IPS-18a (cell line): ENCODE measurements at regions not wholly inside any gene's neighbourhood (a gene's known extent, or its start where the extent isn't known, plus 50 kb on each side); places are given as distances from the start of the nearest gene placed in this dataset.
"Not testable (repeated sequence)": the region's sequence is repeated elsewhere in the genome, so short reads cannot be mapped to it uniquely, and the experiment has no call there.

Experiments
- H3K27ac ChIP-seq: one replicate; pipeline ENCODE4 v1.5.1; 2013; ENCODE audit warnings: low read length
- H3K27me3 ChIP-seq: one replicate; pipeline ENCODE4 v1.6.1; 2013; ENCODE audit warnings: mild to moderate bottlenecking, low read length; ENCODE audit not compliant: control insufficient read depth, insufficient read depth
- H3K36me3 ChIP-seq: one replicate; pipeline ENCODE4 v1.6.1; 2013; ENCODE audit warnings: low read depth, low read length; ENCODE audit not compliant: control insufficient read depth
- H3K4me1 ChIP-seq: one replicate; pipeline ENCODE4 v1.6.1; 2013; ENCODE audit warnings: low read depth, low read length; ENCODE audit not compliant: control insufficient read depth
- H3K4me3 ChIP-seq: one replicate; pipeline ENCODE4 v1.5.1; 2013; ENCODE audit warnings: low read length
- H3K9ac ChIP-seq: one replicate; pipeline ENCODE4 v1.6.1; 2013; ENCODE audit warnings: mild to moderate bottlenecking, low read length, moderate library complexity
- H3K9me3 ChIP-seq: one replicate; pipeline ENCODE4 v1.6.1; 2013; ENCODE audit warnings: low read depth, low read length; ENCODE audit not compliant: control insufficient read depth

- Histone ChIP-seq H3K27ac (no peak overlapping the region), H3K9ac (no peak overlapping the region), H3K36me3 (no peaks in the 10 kb centered on the region), H3K4me3 (no peak overlapping the region), H3K27me3 (no peaks in the 10 kb centered on the region), H3K4me1 (peaks cover 25% of the 10 kb centered on the region), H3K9me3 (no peaks in the 10 kb centered on the region)
These were observed 746.9 kb downstream of the SLC4A3 start for GRCh38 chr2:220374282-220374681.

GRCh38 chr2:220377482-220378155 is 750.2 kb downstream of the SLC4A3 start:
- H3K4me3 ChIP-seq, result no peak overlapping the region
- H3K9me3 ChIP-seq, result no peaks in the 10 kb centered on the region
- peaks cover 25% of the 10 kb centered on the region for H3K4me1 ChIP-seq
- H3K36me3 ChIP-seq, result no peaks in the 10 kb centered on the region
- no peak overlapping the region for H3K9ac ChIP-seq
- no peaks in the 10 kb centered on the region for H3K27me3 ChIP-seq
- H3K27ac ChIP-seq, result no peak overlapping the region

GRCh38 chr2:220387758-220388157 is 760.3 kb downstream of the SLC4A3 start:
- not testable (repeated sequence) for H3K27ac ChIP-seq, H3K9me3 ChIP-seq, H3K9ac ChIP-seq, H3K36me3 ChIP-seq, H3K4me3 ChIP-seq, H3K4me1 ChIP-seq, H3K27me3 ChIP-seq

- Histone ChIP-seq H3K27ac (no peak overlapping the region), H3K9me3 (no peaks in the 10 kb centered on the region), H3K4me1 (no peaks in the 10 kb centered on the region), H3K4me3 (no peak overlapping the region), H3K27me3 (no peaks in the 10 kb centered on the region), H3K9ac (no peak overlapping the region), H3K36me3 (no peaks in the 10 kb centered on the region)
These were observed 766.3 kb downstream of the SLC4A3 start for GRCh38 chr2:220393711-220394110.

GRCh38 chr2:220394433-220394832 is 767.0 kb downstream of the SLC4A3 start:
- no peak overlapping the region for H3K4me3 ChIP-seq
- H3K4me1 ChIP-seq, result no peaks in the 10 kb centered on the region
- H3K27ac ChIP-seq, result no peak overlapping the region
- no peaks in the 10 kb centered on the region for H3K36me3 ChIP-seq
- H3K9ac ChIP-seq, result no peak overlapping the region
- H3K27me3 ChIP-seq, result no peaks in the 10 kb centered on the region
- no peaks in the 10 kb centered on the region for H3K9me3 ChIP-seq

GRCh38 chr2:220396287-220396686 is 768.9 kb downstream of the SLC4A3 start:
- Histone ChIP-seq H3K4me3 (no peak overlapping the region), H3K36me3 (no peaks in the 10 kb centered on the region), H3K27me3 (no peaks in the 10 kb centered on the region), H3K9ac (no peak overlapping the region), H3K4me1 (no peaks in the 10 kb centered on the region), H3K27ac (no peak overlapping the region), H3K9me3 (no peaks in the 10 kb centered on the region)

- no peaks in the 10 kb centered on the region for H3K9me3 ChIP-seq
- H3K36me3 ChIP-seq, result no peaks in the 10 kb centered on the region
- H3K4me3 ChIP-seq, result no peak overlapping the region
- no peaks in the 10 kb centered on the region for H3K27me3 ChIP-seq
- no peak overlapping the region for H3K9ac ChIP-seq
- H3K4me1 ChIP-seq, result no peaks in the 10 kb centered on the region
- H3K27ac ChIP-seq, result no peak overlapping the region
These were observed 782.9 kb downstream of the SLC4A3 start for GRCh38 chr2:220410296-220410695.

GRCh38 chr2:220417503-220417902 is 790.1 kb downstream of the SLC4A3 start:
- Histone ChIP-seq H3K4me1 (peaks cover 24% of the 10 kb centered on the region), H3K9ac (no peak overlapping the region), H3K36me3 (no peaks in the 10 kb centered on the region), H3K4me3 (no peak overlapping the region), H3K27me3 (no peaks in the 10 kb centered on the region), H3K27ac (no peak overlapping the region), H3K9me3 (no peaks in the 10 kb centered on the region)

- Histone ChIP-seq H3K9ac (no peak overlapping the region), H3K4me1 (peaks cover 24% of the 10 kb centered on the region), H3K27ac (no peak overlapping the region), H3K27me3 (no peaks in the 10 kb centered on the region), H3K36me3 (no peaks in the 10 kb centered on the region), H3K4me3 (no peak overlapping the region), H3K9me3 (no peaks in the 10 kb centered on the region)
These were observed 792.2 kb downstream of the SLC4A3 start for GRCh38 chr2:220419647-220420046.

GRCh38 chr2:220420820-220421219 is 793.4 kb downstream of the SLC4A3 start:
- H3K27me3 ChIP-seq, result no peaks in the 10 kb centered on the region
- no peak overlapping the region for H3K9ac ChIP-seq
- no peak overlapping the region for H3K27ac ChIP-seq
- peaks cover 24% of the 10 kb centered on the region for H3K4me1 ChIP-seq
- no peaks in the 10 kb centered on the region for H3K36me3 ChIP-seq
- no peak overlapping the region for H3K4me3 ChIP-seq
- H3K9me3 ChIP-seq, result no peaks in the 10 kb centered on the region

- Histone ChIP-seq H3K27me3 (no peaks in the 10 kb centered on the region), H3K4me3 (no peak overlapping the region), H3K4me1 (peaks cover 11% of the 10 kb centered on the region), H3K9me3 (no peaks in the 10 kb centered on the region), H3K9ac (no peak overlapping the region), H3K36me3 (no peaks in the 10 kb centered on the region), H3K27ac (no peak overlapping the region)
These were observed 795.2 kb downstream of the SLC4A3 start for GRCh38 chr2:220422676-220423075.

- Histone ChIP-seq H3K27me3 (no peaks in the 10 kb centered on the region), H3K9ac (no peak overlapping the region), H3K36me3 (no peaks in the 10 kb centered on the region), H3K27ac (no peak overlapping the region), H3K4me1 (no peaks in the 10 kb centered on the region), H3K9me3 (no peaks in the 10 kb centered on the region), H3K4me3 (no peak overlapping the region)
These were observed 797.1 kb downstream of the SLC4A3 start for GRCh38 chr2:220424561-220424960.
